Activated CD8-positive, alpha-beta T cell treated with anti-CD3 and anti-CD28 coated beads for 36 hours (primary cell): ENCODE measurements at regions not wholly inside any gene's neighbourhood (a gene's known extent, or its start where the extent isn't known, plus 50 kb on each side); places are given as distances from the start of the nearest gene placed in this dataset.
"Not testable (repeated sequence)": the region's sequence is repeated elsewhere in the genome, so short reads cannot be mapped to it uniquely, and the experiment has no call there.

Source experiments
- ATAC-seq: fragments of 200-7000 bp; cut with Tn5 transposase; one replicate; pipeline ENCODE4 v1.10.0; 2021; ENCODE audit warnings: mild to moderate bottlenecking, moderate library complexity
- CTCF ChIA-PET: fragments of 350-600 bp; sonication (Branson Sonifier 250); formaldehyde crosslinking; loops from one replicate; lab custom pipeline; 2021; ENCODE audit warnings: antibody characterized with exemption; lab: Charles Lee
- POLR2A ChIA-PET: fragments of 350-600 bp; sonication (Branson Sonifier 250); formaldehyde crosslinking; loops from one replicate; lab custom pipeline; 2021; ENCODE audit warnings: antibody characterized with exemption; lab: Charles Lee
- DNase-seq: peaks from one replicate; pipeline ENCODE4 v3.0.0-alpha.2; 2020
- H3K27ac Mint-ChIP-seq: one replicate; pipeline ENCODE4 v1.8.0; 2021; ENCODE audit warnings: mild to moderate bottlenecking, mixed read lengths
- H3K27me3 Mint-ChIP-seq: one replicate; pipeline ENCODE4 v1.8.0; 2021; ENCODE audit warnings: mixed read lengths
- H3K36me3 Mint-ChIP-seq: one replicate; pipeline ENCODE4 v1.8.0; 2021; ENCODE audit warnings: low read depth, mixed read lengths
- H3K4me1 Mint-ChIP-seq: one replicate; pipeline ENCODE4 v1.8.0; 2021; ENCODE audit warnings: low read depth, mixed read lengths
- H3K4me3 Mint-ChIP-seq: one replicate; pipeline ENCODE4 v1.8.0; 2021; ENCODE audit warnings: mild to moderate bottlenecking, moderate library complexity, mixed read lengths
- H3K9me3 Mint-ChIP-seq: one replicate; pipeline ENCODE4 v1.8.0; 2021; ENCODE audit warnings: mixed read lengths
- intact Hi-C: fragments of 100-400 bp; cut with micrococcal nuclease; formaldehyde crosslinking; loops from one replicate; pipeline ENCODE4 v1.10.0; 2022
- TF ChIP-seq, protein P1 (sequence below): fragments of 200-600 bp; IDR thresholded peaks from one replicate; pipeline ENCODE4 v1.8.0; 2022; ENCODE audit warnings: antibody characterized with exemption, mild to moderate bottlenecking

DNA sequence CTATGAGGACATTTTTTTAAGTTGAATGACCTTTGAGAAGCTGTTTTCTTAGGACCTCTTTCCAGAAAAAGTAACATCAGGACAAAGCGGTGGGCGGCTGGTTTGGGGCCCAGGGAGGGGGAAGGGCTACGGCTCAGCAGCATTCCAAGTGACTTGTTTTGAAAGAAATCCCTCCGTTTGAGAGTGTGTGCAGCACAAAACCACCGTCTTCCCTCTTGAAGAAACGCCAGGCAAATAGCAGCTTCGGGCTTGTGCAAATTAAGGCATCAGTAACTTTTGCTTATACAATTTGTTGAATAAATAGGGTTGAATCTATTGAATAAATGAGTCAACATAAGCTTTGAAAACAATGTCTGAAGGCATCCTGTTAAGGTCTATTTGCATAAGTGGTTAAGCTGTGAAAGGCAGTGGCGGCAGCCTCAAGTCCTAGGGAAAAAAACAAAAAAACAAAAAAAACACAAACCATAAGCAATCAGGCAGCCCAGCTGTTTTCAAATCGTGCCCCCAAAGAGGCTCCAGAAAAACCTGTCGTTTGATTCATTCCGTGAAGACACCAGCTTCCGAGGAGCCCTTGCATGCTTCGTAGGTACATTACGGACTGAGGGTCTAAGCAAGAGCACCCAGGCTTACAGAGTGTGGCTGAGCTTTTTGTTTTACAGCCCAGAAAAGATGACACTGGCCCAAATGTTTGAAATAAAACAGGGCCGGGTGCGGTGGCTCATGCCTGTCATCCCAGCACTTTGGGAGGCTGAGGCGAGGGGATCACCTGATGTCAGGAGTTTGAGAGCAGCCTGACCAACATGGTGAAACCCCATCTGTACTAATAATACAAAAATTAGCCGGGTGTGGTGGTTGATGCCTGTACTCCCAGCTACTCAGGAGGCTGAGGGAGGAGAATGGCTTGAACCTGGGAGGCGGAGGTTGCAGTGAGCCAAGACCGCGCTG lies 103.7 kb downstream of the CRLF2 start:
- ChIA-PET CTCF (no interaction called here), POLR2A (no interaction called here)
- Mint-ChIP-seq H3K4me3 (no peak overlapping the region), H3K27me3 (peaks cover 31% of the 10 kb centered on the region), H3K36me3 (no peaks in the 10 kb centered on the region), H3K9me3 (peaks cover 2% of the 10 kb centered on the region), H3K27ac (no peak overlapping the region), H3K4me1 (peaks cover 11% of the 10 kb centered on the region)
- DNase-seq: no peak
- TF ChIP-seq, protein P1, sequence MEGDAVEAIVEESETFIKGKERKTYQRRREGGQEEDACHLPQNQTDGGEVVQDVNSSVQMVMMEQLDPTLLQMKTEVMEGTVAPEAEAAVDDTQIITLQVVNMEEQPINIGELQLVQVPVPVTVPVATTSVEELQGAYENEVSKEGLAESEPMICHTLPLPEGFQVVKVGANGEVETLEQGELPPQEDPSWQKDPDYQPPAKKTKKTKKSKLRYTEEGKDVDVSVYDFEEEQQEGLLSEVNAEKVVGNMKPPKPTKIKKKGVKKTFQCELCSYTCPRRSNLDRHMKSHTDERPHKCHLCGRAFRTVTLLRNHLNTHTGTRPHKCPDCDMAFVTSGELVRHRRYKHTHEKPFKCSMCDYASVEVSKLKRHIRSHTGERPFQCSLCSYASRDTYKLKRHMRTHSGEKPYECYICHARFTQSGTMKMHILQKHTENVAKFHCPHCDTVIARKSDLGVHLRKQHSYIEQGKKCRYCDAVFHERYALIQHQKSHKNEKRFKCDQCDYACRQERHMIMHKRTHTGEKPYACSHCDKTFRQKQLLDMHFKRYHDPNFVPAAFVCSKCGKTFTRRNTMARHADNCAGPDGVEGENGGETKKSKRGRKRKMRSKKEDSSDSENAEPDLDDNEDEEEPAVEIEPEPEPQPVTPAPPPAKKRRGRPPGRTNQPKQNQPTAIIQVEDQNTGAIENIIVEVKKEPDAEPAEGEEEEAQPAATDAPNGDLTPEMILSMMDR: no peak
- ATAC-seq: no peak
- intact Hi-C loops: no loop called here

DNA sequence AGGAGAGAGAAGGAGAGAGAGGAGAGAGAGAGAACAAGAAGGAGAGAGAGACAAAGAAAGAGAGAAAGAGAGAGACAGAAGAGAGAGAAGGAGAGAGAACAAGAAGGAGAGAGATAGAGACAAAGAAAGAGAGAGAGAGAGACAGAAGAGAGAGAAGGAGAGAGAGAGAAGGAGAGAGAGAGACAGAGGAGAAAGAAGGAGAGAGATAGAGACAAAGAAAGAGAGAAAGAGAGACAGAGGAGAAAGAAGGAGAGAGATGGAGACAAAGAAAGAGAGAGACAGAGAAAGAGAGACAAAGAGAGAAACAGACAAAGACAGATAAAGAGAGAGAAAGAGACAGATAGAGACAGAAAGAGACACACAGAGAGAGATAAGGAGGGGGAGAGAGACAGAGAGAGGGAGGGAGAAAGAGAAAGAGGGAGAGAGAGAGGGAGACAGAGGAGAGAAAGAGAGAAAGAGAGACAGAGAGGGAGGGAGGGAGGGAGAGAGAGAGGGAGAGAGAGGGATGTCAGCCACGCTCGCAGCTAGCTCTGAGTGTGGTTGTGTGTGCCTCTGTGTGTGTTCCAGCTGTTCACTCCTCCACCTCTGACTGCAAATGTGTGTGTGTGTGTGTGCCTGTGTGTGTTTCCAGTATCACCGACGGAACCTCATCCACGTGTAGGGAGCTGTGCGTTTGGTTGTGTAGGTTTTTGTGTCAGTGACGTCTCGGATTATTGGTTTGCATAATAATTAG lies 105.8 kb downstream of the CRLF2 start:
- ChIA-PET POLR2A (no interaction called here), CTCF (no interaction called here)
- intact Hi-C loops: no loop called here
- DNase-seq (no peak), ATAC-seq (no peak)
- H3K27ac Mint-ChIP-seq: no peak overlapping the region
- no peak overlapping the region for H3K4me3 Mint-ChIP-seq
- H3K36me3 Mint-ChIP-seq: no peaks in the 10 kb centered on the region
- H3K9me3 Mint-ChIP-seq: peaks cover 2% of the 10 kb centered on the region
- TF ChIP-seq, protein P1: no peak
- peaks cover 28% of the 10 kb centered on the region for H3K27me3 Mint-ChIP-seq
- H3K4me1 Mint-ChIP-seq: peaks cover 4% of the 10 kb centered on the region

GRCh38 chrX:1105671-1106419 lies 106.6 kb downstream of the CRLF2 start:
- Mint-ChIP-seq H3K27ac (no peak overlapping the region), H3K36me3 (no peaks in the 10 kb centered on the region), H3K9me3 (peaks cover 2% of the 10 kb centered on the region), H3K4me1 (no peaks in the 10 kb centered on the region), H3K4me3 (no peak overlapping the region), H3K27me3 (peaks cover 23% of the 10 kb centered on the region)
- TF ChIP-seq, protein P1: no peak
- POLR2A ChIA-PET: no interaction called here
- no peak for DNase-seq
- no peak for ATAC-seq
- intact Hi-C loops: no loop called here
- CTCF ChIA-PET: no interaction called here

GRCh38 chrX:1105031-1105430 lies 107.4 kb downstream of the CRLF2 start:
- H3K4me1 Mint-ChIP-seq, H3K36me3 Mint-ChIP-seq, DNase-seq, H3K4me3 Mint-ChIP-seq, intact Hi-C loops, H3K27ac Mint-ChIP-seq, ATAC-seq, H3K9me3 Mint-ChIP-seq, CTCF ChIA-PET, POLR2A ChIA-PET: not testable (repeated sequence)
- H3K27me3 Mint-ChIP-seq: peaks cover 20% of the 10 kb centered on the region

GRCh38 chrX:1103360-1103759 lies 109.1 kb downstream of the CRLF2 start:
- intact Hi-C loops: no loop called here
- H3K9me3 Mint-ChIP-seq: no peaks in the 10 kb centered on the region
- H3K4me1 Mint-ChIP-seq: no peaks in the 10 kb centered on the region
- POLR2A ChIA-PET: no interaction called here
- CTCF ChIA-PET: no interaction called here
- TF ChIP-seq, protein P1: no peak
- no peak overlapping the region for H3K27ac Mint-ChIP-seq
- DNase-seq: no peak
- no peak overlapping the region for H3K4me3 Mint-ChIP-seq
- no peak for ATAC-seq
- H3K36me3 Mint-ChIP-seq: no peaks in the 10 kb centered on the region
- H3K27me3 Mint-ChIP-seq: peaks cover 13% of the 10 kb centered on the region
